Suppressor macrophage treated with lipopolysaccharide for 4 hours (primary cell): ENCODE measurements at regions not wholly inside any gene's neighbourhood (a gene's known extent, or its start where the extent isn't known, plus 50 kb on each side); places are given as distances from the start of the nearest gene placed in this dataset.
"Not testable (repeated sequence)": the region's sequence is repeated elsewhere in the genome, so short reads cannot be mapped to it uniquely, and the experiment has no call there.

Experiments used
- DNase-seq: peaks from one replicate; pipeline ENCODE4 v3.0.0-alpha.2; 2020

GRCh38 chr18:52087140-52087539 is 252.9 kb upstream of the DCC start:
- DNase-seq = no peak

- DNase-seq = no peak
Observed at GRCh38 chr18:52090005-52090404, 250.0 kb upstream of the DCC start.

- DNase-seq = no peak
Observed at GRCh38 chr18:52093171-52093570, 246.8 kb upstream of the DCC start.

GRCh38 chr18:52118684-52119083 is 221.3 kb upstream of the DCC start:
- DNase-seq = no peak

- DNase-seq = no peak
Observed at GRCh38 chr18:52130624-52131301, 209.2 kb upstream of the DCC start.

GRCh38 chr18:52131845-52132244 is 208.2 kb upstream of the DCC start:
- DNase-seq = no peak

- DNase-seq = no peak
Observed at GRCh38 chr18:52136532-52136931, 203.5 kb upstream of the DCC start.

GRCh38 chr18:52140986-52141385 is 199.0 kb upstream of the DCC start:
- no peak for DNase-seq

GRCh38 chr18:52150050-52150449 is 189.9 kb upstream of the DCC start:
- no peak for DNase-seq

- DNase-seq = no peak
Observed at GRCh38 chr18:52152036-52152435, 188.0 kb upstream of the DCC start.

- DNase-seq = no peak
Observed at GRCh38 chr18:52156166-52156565, 183.8 kb upstream of the DCC start.

GRCh38 chr18:52160636-52161035 is 179.4 kb upstream of the DCC start:
- no peak for DNase-seq

- no peak for DNase-seq
Observed at GRCh38 chr18:52163478-52163877, 176.5 kb upstream of the DCC start.

GRCh38 chr18:52168131-52168530 is 171.9 kb upstream of the DCC start:
- not testable (repeated sequence) for DNase-seq

- DNase-seq = no peak
Observed at GRCh38 chr18:52174220-52174619, 165.8 kb upstream of the DCC start.

GRCh38 chr18:52175406-52175805 is 164.6 kb upstream of the DCC start:
- DNase-seq = no peak

GRCh38 chr18:52183107-52183506 is 156.9 kb upstream of the DCC start:
- no peak for DNase-seq

- no peak for DNase-seq
Observed at GRCh38 chr18:52190195-52190594, 149.8 kb upstream of the DCC start.

GRCh38 chr18:52190631-52191030 is 149.4 kb upstream of the DCC start:
- DNase-seq = no peak

GRCh38 chr18:52200406-52200805 is 139.6 kb upstream of the DCC start:
- DNase-seq = no peak

GRCh38 chr18:52200921-52201663 is 138.9 kb upstream of the DCC start:
- no peak for DNase-seq

- no peak for DNase-seq
Observed at GRCh38 chr18:52208646-52209045, 131.4 kb upstream of the DCC start.

- no peak for DNase-seq
Observed at GRCh38 chr18:52216109-52216508, 123.9 kb upstream of the DCC start.

GRCh38 chr18:52216666-52217065 is 123.3 kb upstream of the DCC start:
- no peak for DNase-seq

GRCh38 chr18:52219102-52219501 is 120.9 kb upstream of the DCC start:
- DNase-seq = no peak
